Left cardiac atrium (tissue), 4 donors: ENCODE measurements at regions not wholly inside any gene's neighbourhood (a gene's known extent, or its start where the extent isn't known, plus 50 kb on each side); places are given as distances from the start of the nearest gene placed in this dataset.
A peak's percentile ranks its signal among the peaks of the same experiment; 100 is the strongest.
"Not testable (repeated sequence)": the region's sequence is repeated elsewhere in the genome, so short reads cannot be mapped to it uniquely, and the experiment has no call there.

Experiments used
- ATAC-seq, 2 donors: fragments of 200-7000 bp; cut with Tn5 transposase; one replicate each; pipeline ENCODE4 v1.9.1; 2020; ENCODE audit warnings: mild to moderate bottlenecking in 2 of 2, moderate library complexity in 2 of 2
- DNase-seq: peaks from one replicate; pipeline ENCODE4 v3.0.0-alpha.2; 2020
- intact Hi-C, 2 donors: fragments of 100-400 bp; cut with DNase I; formaldehyde crosslinking; loops; one replicate each; pipeline versions ENCODE4 v1.14.1 to v1.15.1; 2022 to 2023
- microRNA-seq, 2 donors: library from miRNA; unstranded; fragments of <30 nt; microRNA quantifications; one replicate each; pipeline ENCODE4 v1.2.0, GENCODE V29; 2020
- donor health status: DM: no; HTN: yes; CAD: no.
- donor health status: DM: no; HTN: yes; CAD: no; lungs with severe emphysema.
- donor health status: DM: yes; HTN: yes; CAD: no.
- donor health status: Dilated cardiomyopathy.

DNA sequence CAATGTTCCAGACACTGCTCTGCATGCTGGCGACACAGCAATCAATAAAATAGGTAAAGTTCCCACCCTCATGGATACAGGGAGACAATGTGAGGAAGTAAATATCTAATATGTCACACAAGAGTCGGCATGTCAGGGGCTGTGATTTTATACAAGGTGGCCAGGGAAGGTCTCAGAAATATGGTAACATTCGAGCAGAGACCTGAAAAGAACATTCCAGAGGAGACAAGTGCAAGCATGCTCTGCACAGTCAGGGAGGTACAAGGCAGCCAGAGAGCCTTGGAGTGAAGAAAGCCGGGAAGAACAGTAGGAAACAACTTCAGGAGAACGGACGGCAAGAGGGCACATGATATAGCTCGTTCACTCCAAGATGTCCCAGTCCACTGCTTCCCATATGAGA, 89.2 kb upstream of the ZNF462 start:
- no peak for ATAC-seq
- intact Hi-C loops: no loop called here
- no peak for DNase-seq

DNA sequence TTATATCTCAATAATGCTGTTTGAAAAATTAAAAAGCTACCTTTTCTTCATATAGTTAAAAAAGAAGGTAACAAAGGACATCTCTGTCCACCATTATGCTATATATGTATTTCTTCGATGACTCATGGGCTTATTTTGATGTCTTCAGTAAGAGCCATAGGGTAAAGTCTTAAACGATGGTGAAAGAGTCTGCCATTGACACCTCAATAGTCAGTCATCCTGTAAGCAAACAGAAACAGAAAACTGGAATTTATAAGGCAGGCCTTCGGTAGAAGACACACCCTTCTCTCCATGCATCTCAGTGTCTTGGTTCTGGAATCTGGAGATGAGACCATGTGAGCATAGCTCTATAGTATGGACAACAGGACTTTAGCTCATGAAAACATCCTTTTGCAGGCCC, 87.0 kb upstream of the ZNF462 start:
- DNase-seq (no peak), ATAC-seq (no peak)
- intact Hi-C loops: no loop called here

DNA sequence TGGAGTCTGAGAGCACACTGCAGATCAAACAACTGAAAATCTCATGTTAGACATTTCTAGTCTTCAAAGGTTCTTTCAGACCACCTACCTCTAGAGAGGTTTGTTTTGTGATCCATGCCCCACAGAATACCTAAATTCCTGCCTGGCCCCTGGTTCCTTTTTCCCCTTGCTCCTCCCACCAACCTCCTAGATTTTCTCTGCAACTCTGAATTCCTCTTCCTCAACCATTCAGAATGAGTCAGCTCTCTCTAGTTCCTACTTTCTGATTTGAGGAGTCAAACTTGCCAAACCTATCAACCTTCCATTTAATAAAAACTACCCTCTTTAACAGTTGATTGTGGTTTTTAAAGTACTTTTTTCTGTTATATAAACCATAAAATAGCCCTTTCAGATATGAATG, 83.2 kb upstream of the ZNF462 start:
- ATAC-seq (no peak), DNase-seq (no peak)
- intact Hi-C loops: no loop called here

DNA sequence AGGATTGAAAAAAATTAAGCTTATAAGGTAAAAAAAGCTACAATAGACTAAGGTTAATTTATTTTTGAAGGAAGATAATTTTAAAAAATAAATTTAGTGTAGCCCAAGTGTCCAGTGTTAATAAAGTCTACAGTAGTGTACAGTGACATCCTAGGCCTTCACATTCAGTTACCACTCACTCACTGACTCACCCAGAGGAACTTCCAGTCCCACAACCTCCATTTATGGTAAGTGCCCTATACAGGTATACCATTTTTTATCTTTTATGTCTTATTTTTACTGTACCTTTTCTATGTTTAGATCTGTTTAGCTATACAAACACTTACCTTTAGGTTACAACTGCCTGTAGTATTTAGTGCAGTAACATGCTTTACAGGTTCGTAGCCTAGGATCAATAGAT, 79.8 kb upstream of the ZNF462 start:
- no peak for ATAC-seq
- DNase-seq: no peak
- intact Hi-C loops: no loop called here

DNA sequence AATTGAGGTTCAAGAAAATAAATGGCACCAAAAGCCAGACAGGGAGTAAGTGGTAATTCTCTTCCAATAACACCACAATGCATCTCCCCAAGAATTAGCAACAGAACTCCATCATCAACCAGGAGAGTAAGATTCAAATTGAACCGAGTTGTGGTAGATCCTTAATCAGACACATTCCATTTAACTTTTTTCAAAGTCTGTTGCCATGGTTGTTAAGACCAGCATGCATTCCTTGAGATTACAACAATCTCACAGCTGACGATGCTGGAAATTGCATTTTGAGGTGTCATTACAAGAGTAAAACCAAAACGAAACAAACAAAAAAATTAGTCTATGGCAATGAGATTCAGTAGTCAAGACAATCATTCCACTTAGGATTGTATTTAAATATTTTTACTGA, 78.9 kb upstream of the ZNF462 start:
- ATAC-seq (no peak), DNase-seq (no peak)
- intact Hi-C loops: no loop called here

DNA sequence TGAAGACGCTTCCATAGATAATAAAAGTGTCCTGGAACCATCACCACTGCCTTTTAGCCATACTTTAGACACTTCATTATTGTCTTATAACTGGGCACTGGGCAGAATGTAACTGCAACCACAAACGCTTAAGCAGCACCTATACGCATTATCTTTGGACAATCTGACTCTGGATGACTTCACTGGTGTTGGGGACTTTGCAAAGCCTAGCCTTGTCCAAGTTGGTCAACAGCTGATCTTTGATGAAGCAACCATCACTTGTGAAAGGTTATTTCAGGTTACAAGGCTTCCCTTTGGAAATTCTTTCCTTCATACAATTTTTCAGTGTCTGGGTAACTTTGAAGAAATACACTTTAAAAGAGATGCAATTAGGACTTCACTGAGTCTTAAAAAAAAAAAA, 77.8 kb upstream of the ZNF462 start:
- DNase-seq (no peak), ATAC-seq (no peak)
- intact Hi-C loops: no loop called here

DNA sequence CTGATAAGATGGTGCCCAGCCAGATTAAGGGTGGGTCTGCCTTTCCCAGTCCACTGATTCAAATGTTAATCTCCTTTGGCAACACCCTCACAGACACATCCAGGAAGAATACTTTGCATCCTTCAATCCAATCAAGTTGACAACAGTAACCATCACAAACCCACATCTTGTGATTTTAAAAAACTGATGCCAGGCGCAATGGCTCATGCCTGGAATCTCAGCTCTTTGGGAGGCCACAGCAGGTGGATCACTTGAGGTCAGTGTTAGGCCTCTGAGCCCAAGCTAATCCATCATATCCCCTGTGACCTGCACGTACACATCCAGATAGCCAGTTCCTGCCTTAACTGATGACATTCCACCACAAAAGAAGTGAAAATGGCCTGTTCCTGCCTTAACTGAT, 74.9 kb upstream of the ZNF462 start:
- DNase-seq, intact Hi-C loops, ATAC-seq: not testable (repeated sequence)

DNA sequence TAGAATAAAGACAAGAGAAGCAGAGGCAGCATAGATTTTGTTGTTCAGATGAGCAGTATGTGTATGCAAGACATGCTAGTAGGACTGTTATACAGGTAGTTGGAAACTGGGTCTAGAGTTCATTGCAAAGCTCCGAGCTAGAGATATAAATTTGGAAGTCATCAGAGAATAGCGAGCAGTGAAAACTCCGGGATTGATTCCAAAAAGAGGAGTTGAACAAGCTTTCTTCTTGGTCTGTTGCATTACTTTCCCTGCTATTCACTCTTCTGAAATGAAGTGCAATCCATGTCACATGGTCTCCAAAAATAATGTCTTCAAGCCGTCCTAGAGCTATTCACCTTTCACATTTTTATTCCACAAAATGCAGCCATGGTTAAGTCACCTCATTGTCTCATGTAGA, 67.9 kb upstream of the ZNF462 start:
- DNase-seq (no peak), ATAC-seq (no peak)
- intact Hi-C loops: no loop called here

DNA sequence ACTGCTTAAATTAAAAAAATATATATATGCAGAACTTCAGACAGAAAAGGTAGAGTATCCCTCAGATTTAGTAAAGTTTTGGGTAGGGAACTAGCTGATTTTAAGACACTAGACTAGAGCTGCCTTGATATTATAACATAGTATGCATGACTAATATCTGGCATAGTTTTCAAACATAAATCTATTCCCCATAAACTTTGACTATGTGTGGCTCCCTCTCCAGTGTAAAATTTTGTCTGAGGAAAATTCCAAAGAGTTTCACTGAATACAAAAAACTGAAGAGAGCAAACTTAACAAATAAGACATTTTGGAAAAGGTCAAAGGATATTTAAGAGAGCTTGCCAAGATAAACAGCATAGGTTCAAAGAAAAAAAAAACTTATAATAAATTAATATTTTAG, 66.2 kb upstream of the ZNF462 start:
- intact Hi-C loops: no loop called here
- ATAC-seq (no peak), DNase-seq (no peak)

DNA sequence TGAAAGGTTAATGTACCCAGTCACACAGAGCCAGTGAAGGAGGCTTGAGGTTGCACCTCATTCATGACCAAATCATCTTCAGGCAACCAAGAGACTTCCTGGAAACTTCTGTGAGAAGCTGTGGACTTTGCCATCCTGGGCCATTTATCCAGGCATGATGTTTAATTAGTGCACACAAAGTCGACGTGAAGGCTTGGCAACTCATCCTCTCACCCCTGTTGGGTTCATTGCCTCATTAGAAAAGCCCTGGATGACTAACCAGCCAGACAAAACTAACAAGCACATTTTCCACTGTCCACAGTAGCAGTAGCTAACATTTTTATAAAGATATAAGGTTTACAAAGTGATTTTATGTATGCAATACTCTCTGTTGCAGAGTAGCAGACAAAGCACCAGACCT, 65.7 kb upstream of the ZNF462 start:
- intact Hi-C loops: no loop called here
- ATAC-seq (no peak), DNase-seq (no peak)

DNA sequence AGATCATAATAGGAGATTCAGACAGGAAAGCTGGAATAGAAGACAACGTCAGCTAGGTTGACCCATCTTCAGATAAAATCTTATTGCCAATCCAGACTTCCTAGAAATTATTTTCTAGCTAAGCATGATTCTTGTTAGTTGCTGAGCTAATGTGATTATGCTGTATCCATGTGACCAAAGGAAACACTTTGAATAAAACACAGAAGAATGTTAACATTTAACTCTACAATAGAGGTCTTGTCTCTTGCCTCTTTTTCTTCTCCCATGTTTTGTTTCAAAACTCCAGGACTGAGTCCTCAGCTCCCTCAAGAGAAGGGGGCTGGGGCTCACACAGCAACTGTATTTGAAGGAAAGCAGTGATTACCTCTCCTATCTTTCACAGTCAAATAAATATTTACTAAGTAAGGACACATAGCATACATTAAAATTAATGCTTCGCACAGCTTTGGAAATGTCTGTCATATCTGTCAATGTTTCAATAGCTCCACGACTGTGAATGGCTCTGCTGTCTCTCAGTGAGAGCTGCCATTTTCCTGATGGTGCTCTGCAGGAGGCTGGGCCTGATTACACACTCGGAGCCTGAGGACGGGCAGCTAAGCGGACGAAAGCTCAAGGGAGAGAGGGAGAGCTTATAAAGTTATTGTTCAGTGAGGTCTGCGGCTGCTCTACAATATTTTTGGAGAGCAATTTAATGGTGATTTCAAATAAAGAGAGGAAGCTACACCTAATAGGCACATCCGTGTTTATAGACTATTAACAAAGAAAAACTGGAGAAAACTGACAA, 64.8 kb upstream of the ZNF462 start:
- intact Hi-C loops: no loop called here
- no peak for DNase-seq
- ATAC-seq: no peak

DNA sequence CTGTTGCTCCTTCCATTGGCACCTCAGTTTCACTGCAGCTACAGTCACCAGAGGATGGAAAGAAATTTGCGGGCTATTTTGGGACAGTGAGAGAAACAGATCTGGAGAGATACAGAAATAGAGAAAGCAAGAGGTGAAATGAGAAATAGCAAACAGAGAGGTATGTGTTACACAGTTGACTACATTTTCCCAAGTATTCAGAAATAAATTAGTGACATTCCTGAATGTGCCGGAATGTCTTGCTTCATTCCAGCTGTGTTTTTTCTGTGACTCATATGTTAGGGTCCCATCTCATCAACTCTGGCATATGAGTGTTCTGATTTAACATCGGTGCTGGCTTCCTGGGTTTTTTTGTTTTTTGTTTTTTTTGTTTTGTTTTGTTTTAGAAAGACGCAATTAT, 63.8 kb upstream of the ZNF462 start:
- peak in 1 of 2 donors; percentile 37 for ATAC-seq
- intact Hi-C loops: no loop called here

DNA sequence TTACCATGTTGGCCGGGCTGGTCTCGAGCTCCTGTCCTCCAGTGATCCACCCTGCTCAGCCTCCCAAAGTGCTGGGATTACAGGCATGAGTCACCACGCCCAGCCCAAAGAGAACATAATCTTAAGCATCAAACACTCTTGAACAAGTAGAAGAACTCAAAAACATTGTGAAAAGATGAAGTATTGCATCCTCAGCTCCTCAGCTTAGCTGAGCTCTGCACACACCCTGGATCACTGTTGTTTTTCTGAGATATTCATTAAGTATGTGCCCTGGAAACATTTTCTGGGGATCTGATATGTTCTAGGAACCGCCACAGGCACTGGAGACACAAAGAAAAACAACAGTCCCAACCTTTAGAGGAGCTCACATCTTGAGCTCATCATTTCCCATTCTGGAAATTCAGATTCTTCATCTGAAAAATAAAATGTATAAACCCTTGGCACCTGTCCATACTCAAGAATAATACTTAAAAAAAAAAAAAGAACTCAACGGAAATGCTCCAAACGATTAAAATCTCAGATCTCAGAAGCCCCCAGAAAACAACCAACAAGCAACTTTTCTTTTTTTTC, 62.2 kb upstream of the ZNF462 start:
- DNase-seq (no peak), ATAC-seq (no peak)
- intact Hi-C loops: no loop called here

More for the DNA sequence above, 63.8 kb upstream of the ZNF462 start:
- no peak for DNase-seq

DNA sequence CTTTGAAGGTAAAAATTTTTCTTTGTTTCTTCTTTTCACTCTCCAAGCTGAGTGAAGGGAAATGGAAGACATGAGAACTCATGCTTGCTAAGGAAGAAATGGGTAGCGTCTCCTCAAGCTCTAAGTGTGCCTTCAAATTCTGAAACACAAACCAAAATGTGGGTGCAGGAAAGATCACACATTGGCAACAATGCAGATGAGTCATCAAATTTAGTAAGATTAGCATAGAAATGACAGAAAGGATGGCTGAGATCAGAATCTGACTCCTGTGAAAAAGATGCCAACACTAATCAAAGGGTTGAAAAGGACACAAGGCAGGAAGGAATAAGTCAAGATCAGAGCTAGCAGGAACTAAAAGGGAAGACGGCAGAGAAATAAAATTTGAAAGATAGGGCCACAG, 61.1 kb upstream of the ZNF462 start:
- ATAC-seq: no peak
- intact Hi-C loops: no loop called here
- DNase-seq: no peak

Small RNAs in the stretch of these regions (microRNA-seq; reads per million reads assigned to microRNA genes)
- 0 reads per million in 2 donors for gene MIR8081
